ENCODE measurements at regions not wholly inside any gene's neighbourhood (a gene's known extent, or its start where the extent isn't known, plus 50 kb on each side); places are given as distances from the start of the nearest gene placed in this dataset.
"Not testable (repeated sequence)": the region's sequence is repeated elsewhere in the genome, so short reads cannot be mapped to it uniquely, and the experiment has no call there.

DNA sequence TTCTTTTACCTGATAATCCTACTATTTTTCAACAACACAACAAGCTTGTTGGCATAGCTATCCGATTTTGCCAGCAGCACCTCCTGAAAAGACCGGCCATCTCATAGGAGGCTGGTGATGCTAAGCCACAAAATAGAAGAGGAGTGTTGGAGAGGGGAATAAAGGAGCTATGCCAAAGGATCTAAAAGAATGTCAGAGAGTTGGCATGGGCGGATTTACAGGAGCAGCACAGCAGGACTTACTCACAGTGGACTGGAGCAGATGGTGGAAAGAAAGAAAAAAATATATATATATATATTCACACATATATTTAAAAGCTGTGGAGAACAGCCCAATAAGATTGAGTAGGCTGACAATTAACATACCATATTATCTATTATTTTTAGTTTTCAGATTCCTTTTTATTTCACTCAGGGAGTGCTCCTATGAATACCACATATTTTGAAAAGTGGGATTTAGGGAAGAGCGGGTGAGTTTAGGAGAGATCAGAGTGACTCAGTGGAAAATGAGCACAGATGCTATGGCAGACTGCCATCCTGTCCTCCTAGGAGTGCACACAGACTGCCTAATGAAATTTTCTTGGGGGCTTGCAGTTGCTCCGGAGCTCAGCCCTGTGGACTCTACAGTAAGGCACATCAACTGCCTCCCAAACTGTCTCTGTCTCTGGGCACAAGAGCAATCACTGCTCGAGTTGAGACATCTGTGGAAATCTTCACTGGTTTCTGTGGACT is 394.4 kb upstream of the CHRM3 start:
- DNase-seq, result no peak

GRCh38 chr1:238985312-238985711 is 401.1 kb upstream of the CHRM3 start:
- DNase-seq, result no peak

DNA sequence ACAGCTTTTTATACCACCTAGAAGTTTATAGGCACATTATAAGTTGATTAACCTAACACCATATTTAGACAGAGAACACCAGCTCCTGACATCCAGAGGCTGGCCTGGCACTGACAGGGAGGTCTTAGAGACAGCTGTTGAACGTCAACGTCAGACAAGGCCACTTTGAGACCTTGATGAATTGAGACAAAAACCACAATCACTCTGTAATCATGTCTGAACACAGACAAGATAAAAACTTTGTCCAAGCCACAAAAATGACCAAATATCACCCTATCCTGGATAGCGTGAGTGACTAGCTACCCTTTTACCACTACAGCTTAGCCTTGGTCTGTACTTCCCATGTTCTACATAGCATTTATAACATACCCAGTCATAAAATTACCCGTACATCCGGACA is 403.6 kb upstream of the CHRM3 start:
- no peak for DNase-seq

DNA sequence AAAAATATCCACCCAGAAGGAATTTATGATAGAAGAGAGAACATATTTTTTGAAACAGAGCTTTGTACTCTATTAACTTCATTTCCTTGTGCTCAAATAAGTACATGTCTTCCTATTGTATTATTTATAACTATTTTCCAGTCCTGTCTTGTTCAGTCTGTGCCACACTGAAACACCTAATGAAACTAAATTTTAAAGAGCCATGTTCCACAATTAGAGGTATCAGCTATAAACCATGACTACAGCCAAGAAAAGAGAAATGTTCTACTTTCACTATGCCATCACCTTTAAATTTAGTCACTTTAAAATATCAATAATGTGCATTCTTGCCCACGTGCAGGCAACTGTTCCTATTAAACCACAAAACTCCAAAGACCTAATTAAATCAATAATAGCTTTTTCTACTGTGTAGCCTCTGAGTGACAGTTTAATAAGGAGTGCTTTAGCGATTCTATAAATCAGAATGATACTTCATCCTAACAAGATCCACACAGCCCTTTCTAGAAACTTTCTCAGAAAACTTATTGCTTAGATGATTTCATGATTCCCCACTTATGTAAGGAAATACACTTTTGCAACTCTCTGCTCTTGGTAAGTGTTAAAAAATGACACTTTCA is 404.9 kb upstream of the CHRM3 start:
- DNase-seq, result no peak

- no peak for DNase-seq
Observed at GRCh38 chr1:238980053-238980452, 406.3 kb upstream of the CHRM3 start.

DNA sequence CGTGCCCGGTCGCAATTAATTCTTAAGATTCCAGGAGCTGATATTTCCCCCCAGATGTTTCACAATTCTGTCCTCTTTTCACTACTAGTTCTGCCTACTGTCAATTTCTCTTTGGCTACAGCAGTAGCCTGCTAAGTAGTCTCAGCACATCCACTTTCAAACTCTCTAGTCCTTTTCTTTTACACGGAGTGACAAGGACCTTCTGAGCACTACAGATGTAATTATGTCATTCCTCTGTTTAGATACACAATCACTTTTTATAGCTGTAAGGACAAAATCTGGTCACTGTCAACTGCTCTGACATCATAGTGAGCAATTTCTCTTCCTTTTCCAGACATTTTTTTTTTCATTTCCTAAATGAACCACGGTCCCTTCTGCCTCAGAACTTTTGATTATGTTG is 421.7 kb upstream of the CHRM3 start:
- DNase-seq, result no peak

DNA sequence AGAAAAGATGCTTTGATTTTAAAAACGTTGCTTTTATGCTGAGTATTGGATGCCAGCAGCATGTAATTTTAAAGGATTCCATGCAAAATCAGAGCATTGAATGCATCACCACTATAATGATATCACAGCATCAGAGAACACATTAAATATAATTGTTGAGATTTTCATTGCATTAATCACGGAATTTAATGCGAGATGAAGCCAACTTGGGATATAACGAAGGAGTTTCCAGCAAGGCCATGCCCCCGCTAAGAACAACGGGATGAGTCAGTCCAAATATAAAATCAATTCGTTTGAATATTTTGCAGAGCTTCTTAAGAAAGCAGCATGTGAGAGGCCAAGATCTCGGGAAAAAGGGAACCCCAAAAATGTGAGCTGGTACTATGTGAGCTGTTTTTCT is 423.4 kb upstream of the CHRM3 start:
- no peak for DNase-seq

- DNase-seq, result no peak
Observed at GRCh38 chr1:238961790-238962189, 424.6 kb upstream of the CHRM3 start.

- DNase-seq, result peak; percentile 31
Observed at GRCh38 chr1:238960071-238960470, 426.3 kb upstream of the CHRM3 start.

GRCh38 chr1:238955934-238956333 is 430.4 kb upstream of the CHRM3 start:
- DNase-seq, result no peak

- DNase-seq, result no peak
Observed at GRCh38 chr1:238954865-238955264, 431.5 kb upstream of the CHRM3 start.

- DNase-seq, result no peak
Observed at GRCh38 chr1:238953448-238954010, 432.8 kb upstream of the CHRM3 start.

- DNase-seq, result peak; percentile 42
Observed at GRCh38 chr1:238951809-238952208, 434.6 kb upstream of the CHRM3 start.

DNA sequence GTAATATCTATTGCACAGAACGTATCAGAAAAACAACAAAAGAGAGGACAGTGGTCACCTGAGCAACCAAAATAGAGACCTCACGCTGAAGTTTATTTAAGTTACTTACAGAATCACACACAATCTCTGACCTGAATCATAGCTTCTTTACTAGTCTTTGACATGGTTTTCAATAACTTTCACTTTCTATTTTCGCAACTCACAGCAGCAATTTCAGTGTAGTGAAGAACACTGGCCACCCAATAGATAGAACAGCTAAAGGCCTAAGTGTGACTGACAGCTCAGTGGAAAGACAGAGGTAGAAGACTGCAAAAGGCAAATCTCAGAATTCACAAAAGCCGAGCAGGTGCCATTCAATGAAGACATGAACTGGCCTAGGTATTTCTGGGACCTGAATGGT is 435.6 kb upstream of the CHRM3 start:
- no peak for DNase-seq

GRCh38 chr1:238950017-238950416 is 436.4 kb upstream of the CHRM3 start:
- DNase-seq, result no peak

- DNase-seq, result no peak
Observed at GRCh38 chr1:238944028-238944427, 442.3 kb upstream of the CHRM3 start.

DNA sequence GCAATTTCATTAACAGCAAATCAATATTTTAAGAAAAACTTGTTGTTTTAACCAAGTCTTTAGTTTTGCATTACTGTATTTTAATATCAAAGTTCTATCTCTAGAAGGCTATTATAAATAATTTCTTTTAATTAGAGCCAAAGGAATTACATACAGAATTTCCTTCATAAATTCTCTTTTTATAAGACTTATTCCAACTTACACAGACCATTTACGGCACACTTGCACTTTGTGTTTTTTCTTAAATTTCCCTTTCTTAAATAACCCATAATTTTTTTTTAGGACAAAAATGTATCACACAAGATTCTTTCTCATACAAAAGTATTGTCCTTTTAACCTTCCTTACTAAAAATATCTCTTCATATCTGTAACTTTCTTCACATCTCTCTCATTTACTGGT is 458.5 kb upstream of the CHRM3 start:
- no peak for DNase-seq

DNA sequence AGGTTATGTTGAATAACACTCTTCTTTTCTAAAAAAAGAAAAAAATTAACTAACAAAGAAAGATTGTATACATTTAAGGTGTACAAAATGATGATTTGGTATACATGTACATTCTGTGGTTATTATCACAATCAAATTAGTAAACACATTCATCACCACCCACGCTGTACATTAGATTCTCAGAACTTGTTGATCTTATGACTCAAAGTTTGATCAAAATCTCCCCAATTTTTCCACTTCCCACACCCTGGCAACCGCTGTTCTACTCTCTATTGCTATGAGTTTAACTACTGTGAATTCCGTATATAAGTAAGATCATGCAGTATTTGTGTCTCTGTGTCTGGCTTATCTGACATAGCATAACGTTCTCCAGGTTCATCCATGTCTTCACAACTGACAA is 469.5 kb upstream of the CHRM3 start:
- no peak for DNase-seq

DNA sequence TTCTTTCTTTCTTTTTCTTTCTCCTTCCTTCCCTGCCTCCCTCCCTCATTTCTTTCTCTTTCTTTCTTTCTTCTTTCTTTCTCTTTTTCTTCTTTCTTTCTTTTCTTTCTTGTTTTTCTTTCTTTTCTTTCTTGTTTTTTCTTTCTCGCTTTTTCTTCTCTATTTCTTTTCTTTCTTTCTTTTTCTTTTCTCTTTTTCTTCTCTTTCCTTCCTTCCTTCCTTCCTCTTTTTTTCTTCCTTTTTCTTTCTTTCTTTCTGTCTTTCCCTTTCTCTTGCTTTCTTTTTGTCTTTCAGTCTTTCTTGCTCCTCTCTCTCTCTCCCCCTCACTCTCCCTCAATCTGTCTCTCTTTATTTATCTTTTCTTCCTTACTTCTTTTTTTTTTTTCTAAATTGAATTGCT is 472.0 kb upstream of the CHRM3 start:
- no peak for DNase-seq

- no peak for DNase-seq
Observed at GRCh38 chr1:238913210-238913609, 473.2 kb upstream of the CHRM3 start.

DNA sequence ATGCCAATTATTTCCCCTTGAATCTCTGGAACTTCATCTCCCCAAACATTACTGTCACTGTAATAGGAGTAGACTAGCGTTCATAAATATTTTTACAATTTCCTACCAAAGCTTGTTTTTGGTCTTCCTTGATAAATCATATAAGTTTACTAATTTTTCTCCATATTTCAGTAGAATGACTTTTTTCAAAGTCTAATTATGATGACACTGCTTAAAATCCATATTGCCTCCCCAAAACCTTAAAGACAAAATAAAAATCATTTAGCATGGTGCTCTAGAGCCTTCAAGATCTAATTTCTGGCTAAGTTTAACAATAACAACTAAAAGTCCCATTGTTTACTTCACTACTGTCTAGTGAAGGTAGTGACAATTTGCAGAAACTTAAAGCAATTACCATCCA is 474.2 kb upstream of the CHRM3 start:
- DNase-seq, result no peak

DNA sequence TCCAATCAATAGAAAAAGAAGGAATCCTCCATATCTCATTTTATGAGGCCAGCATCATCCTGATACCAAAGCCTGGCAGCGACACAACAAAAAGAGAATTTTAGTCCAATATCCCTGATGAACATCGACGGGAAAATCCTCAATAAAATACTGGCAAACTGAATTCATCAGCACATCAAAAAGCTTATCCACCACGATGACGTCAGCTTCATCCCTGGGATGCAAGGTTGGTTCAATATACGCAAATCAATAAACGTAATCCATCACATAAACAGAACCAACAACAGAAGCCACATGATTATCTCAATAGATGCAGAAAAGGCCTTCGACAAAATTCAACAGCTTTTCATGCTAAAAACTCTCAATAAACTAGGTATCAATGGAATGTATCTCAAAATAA is 483.6 kb upstream of the CHRM3 start:
- DNase-seq, result not testable (repeated sequence)

DNA sequence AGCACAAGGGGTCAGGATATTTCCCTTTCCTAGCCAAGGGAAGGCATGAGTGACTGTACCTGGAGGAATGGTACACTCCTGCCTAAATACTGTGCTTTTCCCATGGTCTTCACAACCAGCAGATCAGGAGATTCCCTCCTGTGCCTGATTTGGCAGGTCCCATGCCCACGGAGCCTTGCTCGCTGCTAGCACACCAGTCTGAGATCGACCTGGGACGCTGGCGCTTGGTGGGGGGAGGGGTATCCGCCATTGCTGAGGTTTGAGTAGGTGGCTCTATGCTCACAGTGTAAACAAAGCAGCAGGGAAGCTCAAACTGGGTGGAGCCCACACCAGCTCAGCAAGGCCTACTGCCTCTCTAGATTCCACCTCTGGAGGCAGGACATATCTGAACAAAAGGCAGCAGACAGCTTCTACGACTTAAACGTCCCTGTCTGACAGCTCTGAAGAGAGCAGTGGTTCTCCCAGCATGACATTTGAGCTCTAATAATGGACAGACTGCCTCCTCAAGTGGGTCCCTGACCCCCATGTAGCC is 486.0 kb upstream of the CHRM3 start:
- DNase-seq, result no peak

- DNase-seq, result no peak
Observed at GRCh38 chr1:238898856-238899255, 487.5 kb upstream of the CHRM3 start.

Measured in amniotic stem cell (primary cell).